T-helper 2 cell treated with Interferon-gamma antibody and Interleukin-4, amounts not matched to agents 100 ng/mL and 5 ng/mL, for 36 hours (primary cell): ENCODE measurements at regions not wholly inside any gene's neighbourhood (a gene's known extent, or its start where the extent isn't known, plus 50 kb on each side); places are given as distances from the start of the nearest gene placed in this dataset.

ENCODE experiments used
- intact Hi-C: fragments of 100-400 bp; cut with micrococcal nuclease; formaldehyde crosslinking; loops from one replicate; pipeline ENCODE4 v1.15.1; 2023

GRCh38 chr13:40401911-40402776 is 264.3 kb downstream of the FOXO1 start:
- intact Hi-C loops: no loop called here

- intact Hi-C loops: no loop called here
Measured at GRCh38 chr13:40402931-40403431, 263.5 kb downstream of the FOXO1 start.

GRCh38 chr13:40403509-40404241 is 262.8 kb downstream of the FOXO1 start:
- intact Hi-C loops: no loop called here

- intact Hi-C loops: no loop called here
Measured at GRCh38 chr13:40404407-40404806, 262.0 kb downstream of the FOXO1 start.

- intact Hi-C loops: no loop called here
Measured at GRCh38 chr13:40404967-40405716, 261.3 kb downstream of the FOXO1 start.

- intact Hi-C loops: no loop called here
Measured at GRCh38 chr13:40406405-40407120, 259.9 kb downstream of the FOXO1 start.

- intact Hi-C loops: no loop called here
Measured at GRCh38 chr13:40407567-40407966, 258.9 kb downstream of the FOXO1 start.

GRCh38 chr13:40408602-40409001 is 257.8 kb downstream of the FOXO1 start:
- intact Hi-C loops: no loop called here

- intact Hi-C loops: no loop called here
Measured at GRCh38 chr13:40409278-40409677, 257.2 kb downstream of the FOXO1 start.

- intact Hi-C loops: no loop called here
Measured at GRCh38 chr13:40410315-40410714, 256.1 kb downstream of the FOXO1 start.

- intact Hi-C loops: no loop called here
Measured at GRCh38 chr13:40420160-40420740, 246.2 kb downstream of the FOXO1 start.

- intact Hi-C loops: no loop called here
Measured at GRCh38 chr13:40422588-40423235, 243.7 kb downstream of the FOXO1 start.

GRCh38 chr13:40428354-40428753 is 238.1 kb downstream of the FOXO1 start:
- intact Hi-C loops: no loop called here

- intact Hi-C loops: no loop called here
Measured at GRCh38 chr13:40429706-40430545, 236.5 kb downstream of the FOXO1 start.

GRCh38 chr13:40432018-40432978 is 234.1 kb downstream of the FOXO1 start:
- intact Hi-C loops: no loop called here

GRCh38 chr13:40433001-40433400 is 233.4 kb downstream of the FOXO1 start:
- intact Hi-C loops: no loop called here

- intact Hi-C loops: no loop called here
Measured at GRCh38 chr13:40433577-40433976, 232.9 kb downstream of the FOXO1 start.
